ENCODE measurements at regions not wholly inside any gene's neighbourhood (a gene's known extent, or its start where the extent isn't known, plus 50 kb on each side); places are given as distances from the start of the nearest gene placed in this dataset.
A peak's percentile ranks its signal among the peaks of the same experiment; 100 is the strongest.

- TF ChIP-seq BRCA1 (CRISPR knock-in tag; IDR thresholded peaks at IDR 0.05), result no peak
- TF ChIP-seq ZNF317 (CRISPR knock-in tag; IDR thresholded peaks at IDR 0.05), result no peak
- no peak for TF ChIP-seq ZNF280D (CRISPR knock-in tag; IDR thresholded peaks at IDR 0.05)
- TF ChIP-seq TBP (CRISPR knock-in tag; IDR thresholded peaks at IDR 0.05), result no peak
- TF ChIP-seq NONO (IDR thresholded peaks at IDR 0.05), result no peak
- no peak for TF ChIP-seq NONO (CRISPR knock-in tag; conservative IDR thresholded peaks at IDR 0.05)
- no peak for TF ChIP-seq HNRNPL (IDR thresholded peaks at IDR 0.05; ENCODE audit: low read depth, low read length)
- TF ChIP-seq, protein P1, sequence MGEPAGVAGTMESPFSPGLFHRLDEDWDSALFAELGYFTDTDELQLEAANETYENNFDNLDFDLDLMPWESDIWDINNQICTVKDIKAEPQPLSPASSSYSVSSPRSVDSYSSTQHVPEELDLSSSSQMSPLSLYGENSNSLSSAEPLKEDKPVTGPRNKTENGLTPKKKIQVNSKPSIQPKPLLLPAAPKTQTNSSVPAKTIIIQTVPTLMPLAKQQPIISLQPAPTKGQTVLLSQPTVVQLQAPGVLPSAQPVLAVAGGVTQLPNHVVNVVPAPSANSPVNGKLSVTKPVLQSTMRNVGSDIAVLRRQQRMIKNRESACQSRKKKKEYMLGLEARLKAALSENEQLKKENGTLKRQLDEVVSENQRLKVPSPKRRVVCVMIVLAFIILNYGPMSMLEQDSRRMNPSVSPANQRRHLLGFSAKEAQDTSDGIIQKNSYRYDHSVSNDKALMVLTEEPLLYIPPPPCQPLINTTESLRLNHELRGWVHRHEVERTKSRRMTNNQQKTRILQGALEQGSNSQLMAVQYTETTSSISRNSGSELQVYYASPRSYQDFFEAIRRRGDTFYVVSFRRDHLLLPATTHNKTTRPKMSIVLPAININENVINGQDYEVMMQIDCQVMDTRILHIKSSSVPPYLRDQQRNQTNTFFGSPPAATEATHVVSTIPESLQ (CRISPR knock-in tag; conservative IDR thresholded peaks at IDR 0.05), result no peak
- no peak for TF ChIP-seq CBX1 (IDR thresholded peaks at IDR 0.05; ENCODE audit: low read depth)
- TF ChIP-seq GZF1 (CRISPR knock-in tag; IDR thresholded peaks at IDR 0.05), result no peak
- TF ChIP-seq KLF9 (CRISPR knock-in tag; IDR thresholded peaks at IDR 0.05; ENCODE audit: low read depth), result no peak
- no peak for TF ChIP-seq ELK4 (CRISPR knock-in tag; IDR thresholded peaks at IDR 0.05; ENCODE audit: borderline replicate concordance)
- TF ChIP-seq ZNF766 (CRISPR knock-in tag; IDR thresholded peaks at IDR 0.05; ENCODE audit: borderline replicate concordance), result 0 out of 2 replicates have a peak, but pooled peaks have one; percentile 27
- peak; percentile 98 for TF ChIP-seq ZSCAN25 (CRISPR knock-in tag; IDR thresholded peaks at IDR 0.05)
- no peak for TF ChIP-seq JDP2 (CRISPR knock-in tag; IDR thresholded peaks at IDR 0.05; ENCODE audit: borderline replicate concordance)
- TF ChIP-seq, protein P2, sequence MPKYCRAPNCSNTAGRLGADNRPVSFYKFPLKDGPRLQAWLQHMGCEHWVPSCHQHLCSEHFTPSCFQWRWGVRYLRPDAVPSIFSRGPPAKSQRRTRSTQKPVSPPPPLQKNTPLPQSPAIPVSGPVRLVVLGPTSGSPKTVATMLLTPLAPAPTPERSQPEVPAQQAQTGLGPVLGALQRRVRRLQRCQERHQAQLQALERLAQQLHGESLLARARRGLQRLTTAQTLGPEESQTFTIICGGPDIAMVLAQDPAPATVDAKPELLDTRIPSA (CRISPR knock-in tag; IDR thresholded peaks at IDR 0.05; ENCODE audit: borderline replicate concordance), result no peak
- TF ChIP-seq SRSF4 (IDR thresholded peaks at IDR 0.05; ENCODE audit: low read depth, low read length, poor library complexity, severe bottlenecking), result no peak
- no peak for TF ChIP-seq DDIT3 (CRISPR knock-in tag; IDR thresholded peaks at IDR 0.05)
- TF ChIP-seq ZNF674 (CRISPR knock-in tag; IDR thresholded peaks at IDR 0.05; ENCODE audit: low read depth), result no peak
- 0 out of 2 replicates have a peak, but pooled peaks have one; percentile 39 for TF ChIP-seq DMAP1 (CRISPR knock-in tag; IDR thresholded peaks at IDR 0.05)
- no peak for TF ChIP-seq NPAS2 (CRISPR knock-in tag; IDR thresholded peaks at IDR 0.05; ENCODE audit: borderline replicate concordance)
- 0 out of 2 replicates have a peak, but pooled peaks have one; percentile 73 for TF ChIP-seq ZNF230 (CRISPR knock-in tag; IDR thresholded peaks at IDR 0.05)
Observed at GRCh38 chr2:128379021-128380015, 60.6 kb upstream of the HS6ST1 start (continued).
